ENCODE measurements at regions not wholly inside any gene's neighbourhood (a gene's known extent, or its start where the extent isn't known, plus 50 kb on each side); places are given as distances from the start of the nearest gene placed in this dataset.
"Not testable (repeated sequence)": the region's sequence is repeated elsewhere in the genome, so short reads cannot be mapped to it uniquely, and the experiment has no call there.

- no peaks in the 10 kb centered on the region for H3K27me3 ChIP-seq (ENCODE audit: control insufficient read depth, insufficient read depth, low read length)
- TF ChIP-seq CTCF (IDR thresholded peaks at IDR 0.05; ENCODE audit: insufficient read depth, low read length, poor library complexity, severe bottlenecking), result no peak
- no peak for DNase-seq (ENCODE audit: low read depth)
Observed at GRCh38 chr2:186940463-186940862, 91.5 kb upstream of the ZSWIM2 start.

GRCh38 chr2:186934420-186934819 lies 85.5 kb upstream of the ZSWIM2 start:
- no peak for TF ChIP-seq CTCF (IDR thresholded peaks at IDR 0.05; ENCODE audit: insufficient read depth, low read length, poor library complexity, severe bottlenecking)
- Histone ChIP-seq H3K4me3 (ENCODE audit: low read depth, low read length) (no peak overlapping the region), H3K36me3 (ENCODE audit: control insufficient read depth, insufficient read depth, low read length) (no peaks in the 10 kb centered on the region), H3K27me3 (ENCODE audit: control insufficient read depth, insufficient read depth, low read length) (no peaks in the 10 kb centered on the region)
- no peak for DNase-seq (ENCODE audit: low read depth)

More at GRCh38 chr2:186940463-186940862, 91.5 kb upstream of the ZSWIM2 start:
- H3K4me3 ChIP-seq (ENCODE audit: low read depth, low read length), result no peak overlapping the region
- H3K36me3 ChIP-seq (ENCODE audit: control insufficient read depth, insufficient read depth, low read length), result no peaks in the 10 kb centered on the region

GRCh38 chr2:186927867-186928191 lies 78.9 kb upstream of the ZSWIM2 start:
- H3K36me3 ChIP-seq (ENCODE audit: control insufficient read depth, insufficient read depth, low read length), result no peaks in the 10 kb centered on the region
- H3K4me3 ChIP-seq (ENCODE audit: low read depth, low read length), result no peak overlapping the region
- H3K27me3 ChIP-seq (ENCODE audit: control insufficient read depth, insufficient read depth, low read length), result no peaks in the 10 kb centered on the region
- DNase-seq (ENCODE audit: low read depth), result no peak
- no peak for TF ChIP-seq CTCF (IDR thresholded peaks at IDR 0.05; ENCODE audit: insufficient read depth, low read length, poor library complexity, severe bottlenecking)

- no peak for TF ChIP-seq CTCF (IDR thresholded peaks at IDR 0.05; ENCODE audit: insufficient read depth, low read length, poor library complexity, severe bottlenecking)
- H3K27me3 ChIP-seq (ENCODE audit: control insufficient read depth, insufficient read depth, low read length), result no peaks in the 10 kb centered on the region
- H3K4me3 ChIP-seq (ENCODE audit: low read depth, low read length), result no peak overlapping the region
- DNase-seq (ENCODE audit: low read depth), result no peak
- H3K36me3 ChIP-seq (ENCODE audit: control insufficient read depth, insufficient read depth, low read length), result no peaks in the 10 kb centered on the region
Observed at GRCh38 chr2:186927185-186927866, 78.4 kb upstream of the ZSWIM2 start.

- H3K36me3 ChIP-seq (ENCODE audit: control insufficient read depth, insufficient read depth, low read length), result no peaks in the 10 kb centered on the region
- no peak for DNase-seq (ENCODE audit: low read depth)
- no peak overlapping the region for H3K4me3 ChIP-seq (ENCODE audit: low read depth, low read length)
- no peak for TF ChIP-seq CTCF (IDR thresholded peaks at IDR 0.05; ENCODE audit: insufficient read depth, low read length, poor library complexity, severe bottlenecking)
- H3K27me3 ChIP-seq (ENCODE audit: control insufficient read depth, insufficient read depth, low read length), result no peaks in the 10 kb centered on the region
Observed at GRCh38 chr2:186925514-186925913, 76.5 kb upstream of the ZSWIM2 start.

GRCh38 chr2:186922316-186922715 lies 73.3 kb upstream of the ZSWIM2 start:
- H3K27me3 ChIP-seq (ENCODE audit: control insufficient read depth, insufficient read depth, low read length); DNase-seq (ENCODE audit: low read depth); H3K36me3 ChIP-seq (ENCODE audit: control insufficient read depth, insufficient read depth, low read length); H3K4me3 ChIP-seq (ENCODE audit: low read depth, low read length): not testable (repeated sequence)
